NCI-H2029 treated with DMSO at 0.1 percent for 48 hours (cell line): ENCODE measurements at regions not wholly inside any gene's neighbourhood (a gene's known extent, or its start where the extent isn't known, plus 50 kb on each side); places are given as distances from the start of the nearest gene placed in this dataset.
"Not testable (repeated sequence)": the region's sequence is repeated elsewhere in the genome, so short reads cannot be mapped to it uniquely, and the experiment has no call there.

Experiments
- DNase-seq: peaks from one replicate; lab custom pipeline; 2025; lab: John Stamatoyannopoulos, UW

DNA sequence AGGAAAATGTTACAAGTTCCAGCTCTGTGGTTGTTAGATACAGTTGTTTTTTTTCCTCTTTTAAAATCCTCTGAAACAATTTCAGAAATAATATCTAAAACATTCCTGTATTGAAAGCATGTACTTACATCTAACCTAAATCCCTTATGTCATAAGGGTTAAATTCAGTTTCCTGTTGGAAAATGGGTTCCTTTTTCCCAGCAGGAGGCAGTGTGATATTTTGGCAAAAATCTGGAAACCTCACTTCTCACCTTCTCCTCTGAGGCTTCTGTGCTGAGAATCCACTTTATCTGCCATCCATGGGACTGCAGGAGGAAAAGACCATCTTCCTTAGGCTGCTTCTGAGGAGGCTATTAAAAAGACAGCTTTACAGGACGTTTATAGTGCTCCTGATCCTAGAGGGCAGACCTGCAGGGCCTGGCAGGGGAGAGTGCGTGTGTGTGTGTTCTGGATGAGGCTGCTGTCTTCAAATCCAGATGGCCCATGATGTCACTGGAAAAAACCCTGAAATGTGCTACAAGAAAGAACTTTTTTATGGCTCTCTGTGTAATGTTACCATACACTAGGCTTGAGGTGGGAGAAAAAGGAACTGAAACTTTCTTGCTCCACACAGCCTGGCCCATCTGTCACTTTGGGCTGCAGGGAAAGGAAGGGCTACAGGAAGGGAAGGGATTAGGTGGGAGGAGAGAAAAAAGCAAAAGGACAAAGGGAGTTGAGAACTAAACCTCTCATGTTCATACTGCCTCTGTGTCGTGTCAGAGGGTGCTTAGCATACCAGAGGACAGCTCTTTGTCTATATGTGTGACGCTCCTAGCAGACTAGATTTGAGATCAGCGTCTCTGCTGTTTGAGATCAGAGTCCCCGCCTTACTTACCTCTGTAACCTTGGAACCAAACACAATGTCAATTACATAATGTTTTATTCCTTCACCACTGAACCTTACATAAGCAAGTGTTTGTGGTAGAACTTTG, 379.2 kb upstream of the SPAG17 start:
- DNase-seq, result no peak

DNA sequence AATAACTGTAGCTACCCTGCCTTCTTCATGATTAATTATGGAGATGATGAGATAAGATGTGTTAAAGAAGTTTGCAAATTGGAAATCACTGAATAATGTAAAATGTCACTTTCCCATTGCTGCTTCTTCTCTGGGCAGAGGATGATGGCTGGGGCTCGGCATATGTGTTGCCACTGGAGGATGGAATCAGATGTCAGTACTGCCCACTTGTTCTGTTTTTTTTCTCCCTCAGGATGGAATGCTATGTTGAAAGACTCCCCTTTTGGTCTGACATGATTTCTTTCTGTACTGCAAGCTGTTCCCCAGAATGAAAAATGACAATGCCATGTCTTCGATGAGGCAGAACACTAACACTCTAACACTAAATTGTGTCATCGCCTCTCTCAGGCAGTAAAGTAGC, 373.9 kb upstream of the SPAG17 start:
- DNase-seq, result no peak

DNA sequence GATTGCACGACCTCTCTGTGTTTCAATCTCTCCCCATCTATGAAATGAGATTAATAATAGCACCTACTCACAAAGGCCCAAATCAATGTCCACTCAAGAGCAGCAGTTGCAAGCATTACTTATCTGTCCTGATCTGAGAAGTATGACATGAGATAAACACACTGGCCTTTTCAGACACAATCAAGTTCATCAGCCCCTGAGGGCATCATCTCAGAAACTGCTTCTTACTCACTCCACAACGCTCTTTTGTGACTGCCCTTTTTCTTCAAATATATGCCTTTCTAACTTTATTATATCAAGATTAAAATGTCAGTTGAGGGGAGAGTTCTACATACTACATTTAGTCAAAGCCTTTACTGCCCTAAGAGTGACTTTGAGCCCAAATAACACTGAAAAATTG, 371.9 kb upstream of the SPAG17 start:
- no peak for DNase-seq

DNA sequence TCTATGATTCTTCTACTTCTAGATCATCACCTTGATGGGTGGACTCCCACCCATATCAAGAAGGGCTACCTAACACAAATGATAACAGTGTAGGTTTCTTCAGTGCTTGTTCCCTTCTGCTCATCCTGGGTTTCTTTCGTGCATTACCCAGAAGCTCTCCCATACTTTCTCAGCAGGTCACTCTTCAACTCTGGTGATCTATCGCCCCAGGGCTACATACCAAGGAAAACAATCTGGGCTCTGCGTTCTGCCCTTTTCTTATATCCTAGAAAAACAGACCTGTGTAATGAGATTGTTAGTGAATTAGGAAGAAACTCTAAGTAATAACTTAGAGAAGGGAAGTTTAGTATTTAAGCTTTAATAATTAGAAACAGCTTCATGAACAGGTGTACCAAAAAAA, 370.6 kb upstream of the SPAG17 start:
- no peak for DNase-seq

DNA sequence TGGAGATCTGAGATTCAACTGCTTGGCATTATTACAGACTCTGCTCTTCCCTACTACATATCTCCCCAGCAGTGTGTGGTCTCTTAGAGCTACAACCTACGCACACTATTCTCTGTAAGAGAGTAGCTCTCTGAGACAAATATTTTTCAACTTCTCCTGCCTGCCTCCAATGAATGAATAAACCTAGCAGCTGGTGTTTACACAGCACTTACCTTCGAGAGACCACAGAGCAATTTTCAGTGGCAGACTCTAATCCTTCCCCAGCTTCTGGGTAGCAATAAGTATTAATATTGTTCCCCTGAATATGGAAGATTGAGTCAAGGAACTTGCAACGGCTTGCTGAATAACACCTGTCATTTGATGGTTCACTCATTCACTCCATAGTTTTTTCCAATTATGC, 350.9 kb upstream of the SPAG17 start:
- peak; percentile 17 for DNase-seq

DNA sequence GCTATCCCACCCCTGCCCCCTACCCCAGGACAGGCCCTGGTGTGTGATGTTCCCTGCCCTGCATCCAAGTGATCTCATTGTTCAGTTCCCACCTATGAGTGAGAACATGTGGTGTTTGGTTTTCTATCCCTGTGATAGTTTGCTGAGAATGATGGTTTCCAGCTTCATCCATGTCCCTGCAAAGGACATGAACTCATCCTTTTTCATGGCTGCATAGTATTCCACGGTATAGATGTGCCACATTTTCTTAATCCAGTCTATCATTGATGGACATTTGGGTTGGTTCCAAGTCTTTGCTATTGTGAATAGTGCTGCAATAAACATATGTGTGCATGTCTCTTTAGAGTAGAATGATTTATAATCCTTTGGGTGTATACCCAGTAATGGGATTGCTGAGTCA, 326.9 kb upstream of the SPAG17 start:
- not testable (repeated sequence) for DNase-seq

DNA sequence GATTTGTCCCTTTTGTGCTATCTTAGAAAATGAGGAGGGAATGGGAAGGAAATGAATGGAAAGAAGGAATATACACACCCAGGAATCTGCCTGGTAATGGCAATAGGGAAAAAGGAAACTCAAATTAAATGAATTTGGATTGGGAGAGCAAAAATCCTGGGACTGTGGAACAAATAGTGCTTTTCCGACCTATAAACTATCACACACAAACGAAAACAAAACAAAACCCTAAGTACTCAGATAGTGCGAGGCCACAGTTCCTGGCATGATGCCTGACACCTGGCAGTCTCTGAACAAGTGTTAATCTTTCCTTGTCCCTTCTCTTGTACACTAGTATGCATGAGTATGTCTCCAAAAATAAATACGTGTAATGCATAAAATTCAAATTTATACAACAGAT, 319.8 kb upstream of the SPAG17 start:
- DNase-seq, result peak; percentile 65

DNA sequence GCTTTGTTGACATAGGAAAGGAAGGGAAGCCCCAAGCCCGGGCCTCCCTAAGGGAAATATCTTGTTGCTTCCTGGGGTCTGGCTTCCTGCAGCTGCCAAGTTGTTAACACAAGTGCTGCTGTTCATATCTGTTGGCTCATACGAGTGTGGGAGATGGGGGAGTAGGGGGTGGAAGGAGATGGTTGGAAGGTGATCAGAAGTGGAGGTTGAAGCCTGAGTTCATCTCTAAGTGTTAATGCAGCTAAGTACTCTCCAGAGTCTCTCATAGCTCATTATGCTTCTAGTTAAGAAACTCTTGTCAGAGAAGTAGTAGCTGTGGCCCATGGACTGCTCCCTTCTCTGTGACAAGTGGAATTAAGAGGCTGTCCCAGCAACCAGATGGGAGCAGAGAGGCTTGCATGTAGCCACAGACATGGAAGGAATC, 319.2 kb upstream of the SPAG17 start:
- DNase-seq, result peak; percentile 85

DNA sequence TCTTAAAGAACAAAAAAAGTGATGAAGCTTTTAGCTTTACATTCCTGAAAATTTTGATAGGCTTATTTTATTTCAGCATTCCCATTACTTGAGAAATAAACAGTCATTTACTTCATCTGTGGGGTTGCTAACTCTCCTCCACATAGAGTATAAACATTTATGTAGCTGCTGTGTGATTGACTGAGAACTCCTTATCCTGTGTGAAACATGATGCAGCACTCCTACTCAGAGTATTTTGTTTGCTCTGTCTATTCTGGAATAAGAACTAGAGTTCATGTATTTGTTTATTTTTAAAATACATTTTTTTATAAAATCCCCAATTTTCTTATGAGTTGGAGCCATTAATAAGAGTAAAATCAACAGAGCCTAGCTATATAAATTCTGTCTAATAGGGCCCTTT, 318.7 kb upstream of the SPAG17 start:
- DNase-seq, result no peak

DNA sequence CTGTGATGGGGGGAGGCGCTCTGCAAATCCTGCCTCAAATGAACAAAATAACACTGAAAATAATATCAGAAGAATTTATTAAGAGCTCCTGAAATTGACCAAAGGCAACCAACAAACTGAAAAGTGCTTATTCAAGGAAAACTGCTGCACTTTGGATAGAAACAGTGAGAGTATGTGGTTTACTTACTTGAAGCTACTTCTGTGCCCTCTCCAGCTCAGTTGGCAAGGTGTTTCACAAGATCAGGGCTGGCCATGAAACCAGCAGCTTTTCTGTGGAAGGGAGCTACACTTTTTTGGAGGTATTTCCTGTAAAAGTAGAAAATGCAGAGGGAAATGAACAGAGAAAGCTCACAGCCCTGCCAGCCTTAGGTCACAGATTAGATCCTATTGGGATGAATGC, 310.0 kb upstream of the SPAG17 start:
- DNase-seq, result no peak

DNA sequence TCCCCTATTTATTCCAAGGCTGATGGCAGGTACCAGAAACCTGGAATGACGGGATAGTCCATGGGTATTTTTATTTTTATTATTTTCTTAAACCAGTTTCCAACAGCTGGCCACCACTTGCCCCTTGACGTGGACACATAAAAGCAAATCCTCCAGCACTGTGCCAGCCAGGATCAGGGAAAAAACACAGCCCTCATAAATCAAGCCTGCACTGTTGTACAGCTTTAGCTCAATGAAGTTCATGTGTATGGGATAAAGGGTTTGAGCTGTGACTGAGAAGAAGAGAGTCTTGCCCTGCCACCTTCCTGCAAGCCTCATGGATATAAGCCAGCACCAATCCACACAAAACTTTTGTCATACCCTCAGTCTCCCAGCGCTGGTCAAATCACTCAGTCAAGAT, 303.8 kb upstream of the SPAG17 start:
- no peak for DNase-seq

DNA sequence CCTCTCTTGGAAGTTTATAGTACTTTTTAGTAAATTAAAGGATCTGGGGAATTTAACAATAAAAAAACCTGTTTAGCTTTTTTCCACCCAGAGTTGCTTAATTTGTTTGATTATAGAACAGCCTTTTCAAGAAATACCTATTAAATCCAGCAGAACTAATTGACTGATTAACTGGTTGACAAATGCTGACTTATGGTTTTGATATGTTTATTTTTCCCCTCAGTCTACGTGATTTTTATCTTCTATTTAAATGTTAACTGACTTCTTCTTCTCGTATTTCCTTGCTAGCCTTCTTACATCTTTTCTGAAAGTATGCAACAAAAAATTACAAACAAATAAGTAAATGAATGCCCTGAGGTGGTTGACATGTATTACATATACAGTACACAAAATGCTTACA, 302.9 kb upstream of the SPAG17 start:
- DNase-seq, result no peak

DNA sequence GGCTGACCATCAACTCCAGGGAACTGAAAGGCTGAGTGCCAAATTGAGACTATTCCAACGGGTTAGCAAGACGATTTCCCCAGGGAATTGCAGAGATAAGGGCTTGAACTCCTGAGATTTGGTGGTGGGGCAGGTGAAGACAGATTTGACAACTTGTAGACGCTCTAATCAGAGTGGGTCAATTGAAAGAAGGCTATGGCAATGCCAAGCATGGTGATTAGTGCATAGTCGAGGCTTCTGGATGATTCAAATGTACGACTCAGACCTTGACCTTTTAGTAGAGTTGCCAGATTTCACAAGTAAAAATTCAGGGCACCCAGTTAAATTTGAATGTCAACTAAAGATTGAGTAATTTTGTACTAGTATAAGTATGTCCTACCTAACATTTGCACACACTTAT, 302.1 kb upstream of the SPAG17 start:
- DNase-seq, result no peak

DNA sequence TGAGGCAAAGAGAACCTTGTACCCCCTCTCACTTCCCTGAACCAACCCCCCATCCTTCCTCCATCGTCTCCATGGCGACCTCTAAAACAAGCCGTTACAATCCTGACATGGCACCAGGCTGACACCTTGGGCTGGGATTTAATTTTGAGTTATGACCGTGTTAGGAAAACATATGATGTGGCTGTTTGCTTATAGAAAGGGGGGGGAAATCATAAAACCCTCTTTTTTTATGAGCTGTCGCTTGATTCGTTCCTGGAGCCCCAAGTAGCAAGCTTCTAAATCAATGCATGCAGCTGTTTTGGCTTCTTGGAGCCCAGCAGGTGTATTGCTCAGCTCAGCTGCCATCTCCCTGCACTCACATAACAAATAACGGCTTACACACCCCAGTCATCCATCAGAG, 301.2 kb upstream of the SPAG17 start:
- no peak for DNase-seq

DNA sequence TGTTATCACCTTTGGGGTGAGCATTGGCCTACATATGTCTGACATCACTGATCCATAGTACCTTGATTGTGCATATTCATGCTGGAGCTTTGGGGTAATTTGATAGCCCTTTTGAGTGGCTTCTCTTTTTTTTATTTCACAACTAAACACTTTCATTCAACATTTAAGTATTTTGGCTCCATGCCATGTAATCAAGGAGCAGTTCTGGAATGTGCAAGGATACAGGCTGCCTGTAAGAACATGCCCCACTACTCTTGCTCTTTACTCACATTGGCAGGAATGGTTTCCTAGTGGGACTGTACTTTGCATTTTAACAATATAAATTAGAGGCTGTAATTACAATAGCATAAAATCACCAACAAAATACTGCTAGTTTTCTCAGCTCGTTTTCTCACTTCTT, 300.7 kb upstream of the SPAG17 start:
- DNase-seq, result no peak

DNA sequence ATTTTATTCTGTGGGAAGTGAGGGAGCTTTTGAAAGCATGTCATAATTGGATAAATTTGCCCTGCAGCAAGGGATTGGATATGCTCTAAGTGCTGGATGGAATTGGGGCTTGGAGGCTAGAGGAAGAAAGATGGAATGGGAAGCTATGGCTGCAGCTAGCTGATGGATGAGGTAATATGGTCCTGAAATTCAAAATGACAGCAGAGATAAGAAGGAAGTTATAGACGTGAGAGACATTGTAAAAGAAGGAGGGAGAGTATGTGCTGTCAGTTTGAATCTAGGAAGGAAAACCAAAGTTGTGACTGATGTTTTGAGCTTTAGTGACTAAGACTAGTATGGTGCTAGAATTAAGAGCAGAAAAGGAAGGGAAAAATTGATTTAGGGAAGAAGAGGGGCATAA, 299.9 kb upstream of the SPAG17 start:
- DNase-seq, result no peak

DNA sequence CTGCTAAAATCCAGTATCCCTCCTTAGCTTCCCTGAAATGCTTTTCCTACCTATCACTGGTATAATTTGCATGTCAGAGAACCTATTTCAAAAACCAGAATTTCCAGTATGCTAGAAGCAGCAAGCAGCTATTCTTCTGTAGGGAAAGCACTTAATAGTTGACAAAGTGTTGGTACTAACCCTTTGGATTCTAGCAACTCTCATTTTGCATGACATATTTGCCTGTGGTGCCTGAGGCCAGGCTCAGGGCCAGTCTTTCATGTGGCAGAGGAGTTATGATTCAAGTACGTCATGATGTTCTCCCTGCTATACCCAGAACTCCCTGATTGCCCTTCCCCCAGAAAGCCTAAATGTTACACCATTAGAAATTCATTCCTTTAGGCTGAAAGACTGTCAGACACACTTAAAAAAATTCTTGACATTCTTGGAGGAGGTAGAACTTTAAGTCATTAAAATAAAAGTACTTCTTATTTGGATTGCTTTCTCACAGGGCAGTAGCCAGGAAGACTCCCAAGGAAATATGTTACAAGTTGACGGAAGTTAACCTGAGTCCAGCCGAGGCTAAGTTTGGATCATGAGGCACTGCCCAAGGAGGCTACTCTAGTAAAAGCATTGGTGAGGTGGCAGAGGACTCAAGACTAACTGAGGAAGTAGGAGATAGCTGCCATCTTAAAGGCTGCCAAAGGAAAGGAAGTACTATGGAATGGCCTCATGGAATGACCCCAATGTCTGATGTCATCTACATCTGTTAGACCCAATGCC, 298.4 kb upstream of the SPAG17 start:
- no peak for DNase-seq

DNA sequence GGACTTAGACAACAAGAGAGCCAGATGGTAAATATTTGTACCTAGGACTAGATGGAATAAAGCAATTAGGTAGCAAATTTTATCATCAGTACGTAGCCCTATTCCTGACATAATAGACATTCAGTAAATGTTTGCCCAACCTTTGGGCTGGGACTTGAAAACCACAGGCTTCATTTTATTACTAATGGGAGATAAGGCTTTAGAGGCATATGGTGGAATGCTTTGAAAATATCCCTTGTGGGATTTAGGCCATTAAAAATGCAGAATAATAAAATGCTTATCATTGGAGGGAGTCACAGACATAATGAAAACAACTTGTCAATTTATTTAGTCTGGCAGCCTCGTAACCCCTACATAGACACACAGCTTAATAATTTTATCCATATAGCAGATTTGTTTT, 296.1 kb upstream of the SPAG17 start:
- DNase-seq, result peak; percentile 33

DNA sequence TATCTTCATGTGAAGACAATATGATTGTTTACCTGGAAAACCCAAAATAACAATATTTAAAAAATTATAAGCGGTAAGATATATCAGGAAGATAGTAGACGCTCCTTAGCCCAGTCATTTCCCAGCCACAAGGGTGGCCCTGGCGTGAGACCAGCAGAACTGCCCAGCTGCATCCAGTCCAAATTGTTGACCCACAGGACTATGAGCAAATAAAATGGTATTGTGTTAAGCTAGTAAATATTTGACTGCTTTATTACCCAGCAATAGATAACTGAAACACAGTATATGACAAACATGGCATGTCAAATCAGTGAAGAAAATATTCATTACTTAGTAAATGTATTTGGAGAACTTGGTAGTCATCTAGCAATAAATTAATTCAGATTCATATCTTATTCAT, 294.3 kb upstream of the SPAG17 start:
- peak; percentile 42 for DNase-seq

DNA sequence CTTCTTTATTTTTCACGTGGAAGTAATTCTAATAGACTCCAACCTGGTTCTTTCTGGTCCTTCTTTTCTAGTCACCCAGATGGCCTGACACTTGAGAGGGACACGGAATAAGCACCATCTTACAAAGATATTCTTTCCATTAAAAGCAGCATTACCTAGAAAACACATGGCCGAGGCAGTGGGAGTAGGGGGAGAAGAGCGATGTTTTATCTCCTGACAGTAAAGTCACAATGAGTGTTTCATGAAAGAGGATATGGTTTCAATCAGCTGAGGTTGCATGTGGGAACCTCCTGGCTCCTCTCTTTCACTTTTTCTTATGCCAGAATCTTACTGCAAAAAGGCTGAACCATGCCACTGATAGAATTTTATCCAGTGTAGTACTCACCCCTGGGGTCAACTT, 288.8 kb upstream of the SPAG17 start:
- DNase-seq, result no peak

DNA sequence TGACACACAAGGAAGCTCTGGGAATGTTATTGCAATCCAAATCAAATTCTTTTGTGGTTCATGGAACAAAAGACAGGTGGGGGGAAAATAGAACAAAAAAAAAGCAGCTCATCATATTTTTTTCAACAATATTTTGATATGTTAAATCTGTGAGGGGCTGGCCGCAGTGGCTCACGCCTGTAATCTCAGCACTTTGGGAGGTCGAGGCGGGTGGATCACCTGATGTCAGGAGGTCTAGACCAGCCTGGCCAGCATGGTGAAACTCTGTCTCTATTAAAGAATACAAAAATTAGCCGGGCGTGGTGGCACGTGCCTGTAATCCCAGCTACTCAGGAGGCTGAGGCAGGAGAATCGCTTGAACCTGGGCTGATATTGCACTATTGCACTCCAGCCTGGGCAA, 279.4 kb upstream of the SPAG17 start:
- not testable (repeated sequence) for DNase-seq

DNA sequence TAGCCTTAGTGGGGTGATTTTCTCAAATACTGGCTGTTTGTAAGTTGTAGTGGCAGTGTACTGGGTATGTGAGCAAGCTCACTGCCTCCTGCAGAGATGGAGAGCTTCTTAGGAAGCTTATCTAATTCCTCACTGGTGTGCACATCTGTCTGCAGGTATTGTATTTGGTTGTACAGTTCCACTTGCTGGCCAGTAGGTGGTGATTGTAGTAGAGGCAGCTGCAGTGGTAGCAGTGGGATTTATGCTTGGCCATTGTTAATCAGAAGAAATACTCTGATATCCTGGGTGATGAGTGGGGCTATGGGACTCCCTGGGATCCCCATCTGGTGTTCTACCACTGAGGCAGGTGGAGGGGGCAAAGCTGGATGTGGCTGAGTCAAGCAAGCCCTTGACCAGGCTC, 276.1 kb upstream of the SPAG17 start:
- no peak for DNase-seq

DNA sequence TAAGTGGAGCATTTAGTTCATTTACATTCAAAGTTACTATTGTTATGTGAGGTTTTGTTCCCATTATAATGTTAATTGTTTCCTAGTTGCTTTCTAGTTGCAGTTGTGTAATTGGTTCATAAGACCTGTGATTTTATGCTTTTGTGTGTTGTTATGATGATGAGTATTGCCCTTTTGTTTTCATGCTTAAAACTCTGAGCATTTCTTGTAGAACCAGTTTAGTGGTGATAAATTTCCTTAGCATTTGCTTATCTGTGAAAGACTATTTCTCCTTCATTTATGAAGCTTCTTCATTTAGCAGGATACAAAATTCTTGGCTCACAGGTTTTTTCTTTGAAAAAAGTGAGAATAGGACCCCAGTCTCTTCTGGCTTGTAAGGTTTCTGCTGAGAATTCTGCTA, 274.8 kb upstream of the SPAG17 start:
- no peak for DNase-seq
